ENCODE measurements at regions not wholly inside any gene's neighbourhood (a gene's known extent, or its start where the extent isn't known, plus 50 kb on each side); places are given as distances from the start of the nearest gene placed in this dataset.

DNA sequence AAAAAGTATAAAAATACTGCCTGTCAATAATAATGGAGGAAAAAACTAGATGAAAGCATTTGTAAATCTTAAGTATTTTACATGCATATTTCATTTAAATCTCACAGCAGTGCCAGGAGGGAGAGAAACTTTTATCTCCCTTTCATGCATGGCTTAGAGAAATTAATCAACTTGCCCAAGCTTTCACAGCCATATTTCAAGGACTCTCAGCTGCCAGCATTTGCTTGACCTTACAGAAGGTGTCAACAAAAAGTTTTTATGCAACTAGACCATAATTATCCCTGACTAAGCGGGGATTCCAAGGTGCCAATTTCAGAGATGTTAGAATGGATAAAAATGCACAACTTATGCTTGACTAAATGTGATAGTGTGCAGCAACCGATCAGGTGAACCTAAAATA lies 125.4 kb downstream of the ZFAND4 start:
- TF ChIP-seq SUZ12 (IDR thresholded peaks at IDR 0.05) (no peak), ELF4 (IDR thresholded peaks at IDR 0.05) (no peak), FOXM1 (IDR thresholded peaks at IDR 0.05; ENCODE audit: borderline replicate concordance) (no peak), TARDBP (IDR thresholded peaks at IDR 0.05) (no peak), L3MBTL2 (conservative IDR thresholded peaks at IDR 0.05) (no peak), ARNT (IDR thresholded peaks at IDR 0.05) (no peak), SP1 (IDR thresholded peaks at IDR 0.05) (no peak), ZNF384 (IDR thresholded peaks at IDR 0.05) (no peak), BHLHE40 (IDR thresholded peaks at IDR 0.05; ENCODE audit: borderline replicate concordance) (no peak)
